HCT116 (cell line): ENCODE measurements at regions not wholly inside any gene's neighbourhood (a gene's known extent, or its start where the extent isn't known, plus 50 kb on each side); places are given as distances from the start of the nearest gene placed in this dataset.

Experiments
- ATAC-seq: fragments of 200-7000 bp; cut with Tn5 transposase; 2 replicates; pipeline ENCODE4 v1.9.1; 2020; ENCODE audit warnings: mild to moderate bottlenecking, moderate library complexity
- BruUV-seq: library from RNA; stranded (reverse); fragments of 400-500 nt; replicated peaks from 2 replicates; lab custom pipeline; 2021; lab: Mats Ljungman, UMichigan
- CTCF ChIA-PET: fragments of 300-600 bp; sonication (Branson Sonifier 250); formaldehyde crosslinking; loops from one replicate; lab custom pipeline; 2021; ENCODE audit warnings: antibody characterized with exemption; lab: Charles Lee
- POLR2A ChIA-PET: fragments of 300-600, 350-600 bp; sonication (Branson Sonifier 250); formaldehyde crosslinking; loops from one replicate; lab custom pipeline; 2021; ENCODE audit warnings: antibody characterized with exemption; lab: Charles Lee
- RAD21 ChIA-PET, 2 experiments: fragments of 300-600 bp; sonication (Branson Sonifier 250); formaldehyde crosslinking; loops; one replicate each; lab custom pipeline; 2023; ENCODE audit warnings: low total read pairs in 2 of 2; ENCODE audit not compliant: uncharacterized antibody in 2 of 2, unreplicated experiment in 2 of 2, low non-redundant PET in 1 of 2; lab: Charles Lee
- DNase-seq: peaks from one replicate; pipeline ENCODE4 v3.0.0-alpha.2; 2010; ENCODE audit warnings: low read depth, low spot score
- H2AFZ ChIP-seq: fragments of 200-600 bp; shearing (Covaris generic), sonication (generic); 2 replicates; pipeline ENCODE4 v1.6.1; 2017; ENCODE audit warnings: low read depth, mixed run types, mixed read lengths, antibody characterized with exemption, low read length; ENCODE audit not compliant: poor library complexity, severe bottlenecking
- H3K27ac ChIP-seq: 2 replicates; pipeline ENCODE4 v1.5.1; 2012; ENCODE audit warnings: low read depth, low read length
- H3K27me3 ChIP-seq: fragments of 200-600 bp; sonication (generic); 2 replicates; pipeline ENCODE4 v1.6.1; 2016; ENCODE audit warnings: mixed run types, low read length, mixed read lengths; ENCODE audit not compliant: insufficient read depth
- H3K36me3 ChIP-seq, 2 experiments: fragments of 200-500 bp in 1 of 2; fragments of 200-600 bp in 1 of 2; sonication (Bioruptor generic) in 1 of 2; sonication (generic) in 1 of 2; 2 replicates each; pipeline versions ENCODE4 v1.5.1 to v1.6.1; 2014 to 2016; ENCODE audit warnings: low read length in 2 of 2, inconsistent platforms in 1 of 2, mixed read lengths in 1 of 2, mixed run types in 1 of 2; ENCODE audit not compliant: insufficient read depth in 2 of 2, control insufficient read depth in 1 of 2
- H3K4me1 ChIP-seq, 2 experiments: fragments of 200-600 bp in 1 of 2; sonication (generic) in 1 of 2; 2 replicates each; pipeline versions ENCODE4 v1.5.1 to v1.6.1; 2012 to 2017; ENCODE audit warnings: low read length in 2 of 2, inconsistent platforms in 1 of 2, mild to moderate bottlenecking in 1 of 2, mixed read lengths in 1 of 2, mixed run types in 1 of 2, moderate library complexity in 1 of 2; ENCODE audit not compliant: insufficient read depth in 2 of 2, control insufficient read depth in 1 of 2
- H3K4me2 ChIP-seq: fragments of 200-600 bp; sonication (generic); 2 replicates; pipeline ENCODE4 v1.6.1; 2017; ENCODE audit warnings: mixed run types, low read length, mixed read lengths
- H3K4me3 ChIP-seq, 2 experiments: fragments of 200-600 bp in 1 of 2; sonication (generic) in 1 of 2; replicated peaks in 1 of 2; 2 replicates each; pipeline ENCODE4 v1.5.1; 2011 to 2016; ENCODE audit warnings: low read length in 2 of 2, control low read depth in 1 of 2, low read depth in 1 of 2, mild to moderate bottlenecking in 1 of 2, mixed read lengths in 1 of 2, mixed run types in 1 of 2
- H3K79me2 ChIP-seq: fragments of 200-600 bp; sonication (generic); 2 replicates; pipeline ENCODE4 v1.6.1; 2017; ENCODE audit warnings: mild to moderate bottlenecking, mixed run types, low read length, moderate library complexity, mixed read lengths; ENCODE audit not compliant: insufficient read depth
- H3K9ac ChIP-seq: fragments of 200-600 bp; sonication (generic); 2 replicates; pipeline ENCODE4 v1.6.1; 2016; ENCODE audit warnings: low read length, mixed read lengths
- H3K9me2 ChIP-seq: fragments of 200-600 bp; sonication (generic), shearing (Covaris generic); 2 replicates; pipeline ENCODE4 v1.6.1; 2017; ENCODE audit warnings: mixed run types, mild to moderate bottlenecking, moderate library complexity; ENCODE audit not compliant: insufficient read depth
- H3K9me3 ChIP-seq, 2 experiments: fragments of 200-500 bp in 1 of 2; fragments of 200-600 bp in 1 of 2; sonication (Bioruptor generic) in 1 of 2; sonication (generic) in 1 of 2; 2 replicates each; pipeline ENCODE4 v1.6.1; 2014 to 2017; ENCODE audit warnings: low read length in 2 of 2, mixed read lengths in 2 of 2, inconsistent platforms in 1 of 2, low read depth in 1 of 2, mild to moderate bottlenecking in 1 of 2, mixed run types in 1 of 2, moderate library complexity in 1 of 2; ENCODE audit not compliant: control insufficient read depth in 1 of 2, insufficient read depth in 1 of 2
- H4K20me1 ChIP-seq: fragments of 200-600 bp; sonication (generic), shearing (Covaris generic); 2 replicates; pipeline ENCODE4 v1.6.1; 2017; ENCODE audit warnings: mixed run types, mild to moderate bottlenecking, moderate library complexity; ENCODE audit not compliant: insufficient read depth
- CBX3 ChIP-seq: IDR thresholded peaks from 2 replicates; pipeline ENCODE4 v1.6.1; 2012; ENCODE audit warnings: low read depth
- CEBPB ChIP-seq: IDR thresholded peaks from 2 replicates; pipeline ENCODE4 v1.6.1; 2012; ENCODE audit warnings: low read depth
- EGR1 ChIP-seq: IDR thresholded peaks from 2 replicates; pipeline ENCODE4 v1.6.1; 2012; ENCODE audit warnings: low read depth
- ELF1 ChIP-seq: IDR thresholded peaks from 2 replicates; pipeline ENCODE4 v1.6.1; 2012; ENCODE audit warnings: low read depth, borderline replicate concordance
- EZH2 ChIP-seq: fragments of 200-600 bp; sonication (generic); IDR thresholded peaks from 2 replicates; pipeline ENCODE4 v1.6.1; 2017; ENCODE audit warnings: antibody characterized with exemption, mixed run types
- EZH2phosphoT487 ChIP-seq: fragments of 200-600 bp; IDR thresholded peaks from 2 replicates; pipeline ENCODE4 v1.6.1; 2018; ENCODE audit warnings: antibody characterized with exemption, borderline replicate concordance
- FOSL1 ChIP-seq: IDR thresholded peaks from 2 replicates; pipeline ENCODE4 v1.6.1; 2012; ENCODE audit warnings: low read depth
- JUND ChIP-seq: IDR thresholded peaks from 2 replicates; pipeline ENCODE4 v1.6.1; 2012
- MAX ChIP-seq: IDR thresholded peaks from 2 replicates; pipeline ENCODE4 v1.6.1; 2012
- POLR2A ChIP-seq: IDR thresholded peaks from 2 replicates; pipeline ENCODE4 v1.7.0; 2011; ENCODE audit warnings: borderline replicate concordance; ENCODE audit not compliant: insufficient read depth, insufficient read length; ENCODE audit errors: extremely low read depth
- POLR2AphosphoS5 ChIP-seq: IDR thresholded peaks from 2 replicates; pipeline ENCODE4 v1.6.1; 2011; ENCODE audit warnings: mild to moderate bottlenecking, low read depth, low read length, moderate library complexity
- RAD21 ChIP-seq: IDR thresholded peaks from 2 replicates; pipeline ENCODE4 v1.6.1; 2012; ENCODE audit warnings: low read depth, mild to moderate bottlenecking
- SIN3A ChIP-seq: IDR thresholded peaks from 2 replicates; pipeline ENCODE4 v1.6.1; 2012; ENCODE audit warnings: low read depth
- SP1 ChIP-seq: IDR thresholded peaks from 2 replicates; pipeline ENCODE4 v1.6.1; 2012; ENCODE audit warnings: low read depth
- SRF ChIP-seq: IDR thresholded peaks from 2 replicates; pipeline ENCODE4 v1.6.1; 2012; ENCODE audit warnings: low read depth
- TCF7L2 ChIP-seq: IDR thresholded peaks from 2 replicates; pipeline ENCODE4 v1.7.0; 2011; ENCODE audit warnings: borderline replicate concordance, inconsistent platforms; ENCODE audit not compliant: insufficient read depth, insufficient read length; ENCODE audit errors: extremely low read depth
- YY1 ChIP-seq: IDR thresholded peaks from 2 replicates; pipeline ENCODE4 v1.6.1; 2011; ENCODE audit warnings: low read length, low read depth, moderate library complexity, mild to moderate bottlenecking; ENCODE audit not compliant: insufficient replicate concordance; ENCODE audit errors: extremely low read depth
- ZFX ChIP-seq: fragments of 450-650 bp; IDR thresholded peaks from 2 replicates; pipeline ENCODE4 v1.6.1; 2017
- ZNF274 ChIP-seq: fragments of 200-500 bp; sonication (Bioruptor generic); IDR thresholded peaks from 2 replicates; pipeline ENCODE4 v1.6.1; 2014; ENCODE audit warnings: mild to moderate bottlenecking, low read depth, low read length, inconsistent platforms
- intact Hi-C: fragments of 100-400 bp; cut with micrococcal nuclease; formaldehyde crosslinking; loops from 2 replicates; pipeline ENCODE4 v1.10.0; 2022
- TF ChIP-seq, protein P1 (sequence below), 3 experiments: fragments of 200-600 bp in 1 of 3; sonication (generic) in 1 of 3; IDR thresholded peaks in 2 of 3; conservative IDR thresholded peaks in 1 of 3; 2 replicates each; pipeline ENCODE4 v1.5.1; 2012 to 2017; ENCODE audit warnings: low read depth in 2 of 3, low read length in 2 of 3, antibody characterized with exemption in 1 of 3, borderline replicate concordance in 1 of 3, control low read depth in 1 of 3, mild to moderate bottlenecking in 1 of 3, mixed read lengths in 1 of 3, mixed run types in 1 of 3, moderate library complexity in 1 of 3; ENCODE audit not compliant: insufficient read depth in 1 of 3
- TF ChIP-seq, protein P2 (sequence below): IDR thresholded peaks from 2 replicates; pipeline ENCODE4 v1.6.1; 2012

DNA sequence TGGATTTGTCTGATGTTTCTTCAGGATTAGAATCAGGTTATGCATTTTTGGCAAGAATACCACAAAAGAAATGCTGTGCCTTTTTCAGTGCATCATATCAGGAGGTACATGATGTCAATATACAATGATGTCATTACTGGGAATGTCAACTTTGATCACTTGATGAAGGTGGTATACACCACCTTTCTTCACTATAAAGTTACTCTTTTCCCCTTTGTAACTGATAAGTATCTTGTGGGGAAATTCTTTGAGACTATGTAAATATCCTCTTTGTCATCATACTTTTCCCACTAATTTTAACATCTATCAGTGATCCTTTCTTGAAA is 65.9 kb upstream of the TCF7L2 start:
- CTCF ChIA-PET, result no interaction called here
- POLR2A ChIA-PET, result no interaction called here
- no TSS peak for BruUV-seq
- no peak for ATAC-seq
- Histone ChIP-seq H3K4me1 (no peaks in the 10 kb centered on the region; a peak in 1 of 4 replicates), H3K9ac (no peak overlapping the region), H3K27ac (no peak overlapping the region), H3K27me3 (no peaks in the 10 kb centered on the region), H2AFZ (no peak overlapping the region), H3K4me3 (no peak overlapping the region), H3K9me3 (no peaks in the 10 kb centered on the region), H3K36me3 (no peaks in the 10 kb centered on the region), H3K9me2 (no peaks in the 10 kb centered on the region), H4K20me1 (no peaks in the 10 kb centered on the region), H3K4me2 (no peak overlapping the region), H3K79me2 (0 out of 2 replicates have a peak, but pooled peaks cover 3% of the 10 kb centered on the region)
- 0 out of 2 replicates have a peak, but pooled peaks have one; percentile 6 for TF ChIP-seq CEBPB
- TF ChIP-seq POLR2A, result no peak
- no peak for TF ChIP-seq EZH2phosphoT487
- TF ChIP-seq RAD21, result no peak
- no peak for TF ChIP-seq MAX
- intact Hi-C loops, result no loop called here
- DNase-seq, result no peak
- RAD21 ChIA-PET, result no interaction called here

- Histone ChIP-seq H3K27ac (no peak overlapping the region), H3K79me2 (no peaks in the 10 kb centered on the region), H3K36me3 (no peaks in the 10 kb centered on the region; a peak in 1 of 4 replicates), H2AFZ (no peak overlapping the region), H4K20me1 (no peaks in the 10 kb centered on the region), H3K4me1 (no peaks in the 10 kb centered on the region), H3K9me2 (no peaks in the 10 kb centered on the region), H3K27me3 (no peaks in the 10 kb centered on the region), H3K4me3 (no peak overlapping the region), H3K9me3 (no peaks in the 10 kb centered on the region), H3K9ac (no peak overlapping the region), H3K4me2 (no peak overlapping the region)
- intact Hi-C loops, result no loop called here
- ChIA-PET POLR2A (interaction anchor here (0.7 kb wide), 1 partner anchor 49 kb away, joined by 5 read pairs; no protein-coding TSS in a partner anchor), RAD21 (no interaction called here), CTCF (no interaction called here)
- TF ChIP-seq FOSL1, result no peak
- TF ChIP-seq ZNF274, result no peak
- TF ChIP-seq, protein P1, sequence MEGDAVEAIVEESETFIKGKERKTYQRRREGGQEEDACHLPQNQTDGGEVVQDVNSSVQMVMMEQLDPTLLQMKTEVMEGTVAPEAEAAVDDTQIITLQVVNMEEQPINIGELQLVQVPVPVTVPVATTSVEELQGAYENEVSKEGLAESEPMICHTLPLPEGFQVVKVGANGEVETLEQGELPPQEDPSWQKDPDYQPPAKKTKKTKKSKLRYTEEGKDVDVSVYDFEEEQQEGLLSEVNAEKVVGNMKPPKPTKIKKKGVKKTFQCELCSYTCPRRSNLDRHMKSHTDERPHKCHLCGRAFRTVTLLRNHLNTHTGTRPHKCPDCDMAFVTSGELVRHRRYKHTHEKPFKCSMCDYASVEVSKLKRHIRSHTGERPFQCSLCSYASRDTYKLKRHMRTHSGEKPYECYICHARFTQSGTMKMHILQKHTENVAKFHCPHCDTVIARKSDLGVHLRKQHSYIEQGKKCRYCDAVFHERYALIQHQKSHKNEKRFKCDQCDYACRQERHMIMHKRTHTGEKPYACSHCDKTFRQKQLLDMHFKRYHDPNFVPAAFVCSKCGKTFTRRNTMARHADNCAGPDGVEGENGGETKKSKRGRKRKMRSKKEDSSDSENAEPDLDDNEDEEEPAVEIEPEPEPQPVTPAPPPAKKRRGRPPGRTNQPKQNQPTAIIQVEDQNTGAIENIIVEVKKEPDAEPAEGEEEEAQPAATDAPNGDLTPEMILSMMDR (IDR thresholded peaks at IDR 0.05 in 2 of 3, conservative IDR thresholded peaks at IDR 0.05 in 1 of 3; ENCODE audit: borderline replicate concordance in 1 of 3, insufficient read depth in 1 of 3, low read depth in 2 of 3, low read length in 2 of 3), result no peak
- TF ChIP-seq POLR2AphosphoS5, result no peak
- TF ChIP-seq MAX, result no peak
- no peak for TF ChIP-seq JUND
- no peak for TF ChIP-seq TCF7L2
- TF ChIP-seq CEBPB, result no peak
- no peak for TF ChIP-seq SRF
- no peak for TF ChIP-seq EGR1
- no peak for TF ChIP-seq ELF1
- no peak for TF ChIP-seq YY1
- TF ChIP-seq, protein P2, sequence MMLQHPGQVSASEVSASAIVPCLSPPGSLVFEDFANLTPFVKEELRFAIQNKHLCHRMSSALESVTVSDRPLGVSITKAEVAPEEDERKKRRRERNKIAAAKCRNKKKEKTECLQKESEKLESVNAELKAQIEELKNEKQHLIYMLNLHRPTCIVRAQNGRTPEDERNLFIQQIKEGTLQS, result no peak
- no peak for TF ChIP-seq RAD21
- TF ChIP-seq SP1, result no peak
- no peak for TF ChIP-seq EZH2
- TF ChIP-seq POLR2A, result no peak
- no peak for TF ChIP-seq ZFX
- no peak for TF ChIP-seq SIN3A
- no peak for TF ChIP-seq CBX3
- BruUV-seq, result no TSS peak
- no peak for DNase-seq
- no peak for ATAC-seq
Measured at GRCh38 chr10:112886463-112886862, 63.6 kb upstream of the TCF7L2 start.
